ENCODE measurements at regions not wholly inside any gene's neighbourhood (a gene's known extent, or its start where the extent isn't known, plus 50 kb on each side); places are given as distances from the start of the nearest gene placed in this dataset.

DNA sequence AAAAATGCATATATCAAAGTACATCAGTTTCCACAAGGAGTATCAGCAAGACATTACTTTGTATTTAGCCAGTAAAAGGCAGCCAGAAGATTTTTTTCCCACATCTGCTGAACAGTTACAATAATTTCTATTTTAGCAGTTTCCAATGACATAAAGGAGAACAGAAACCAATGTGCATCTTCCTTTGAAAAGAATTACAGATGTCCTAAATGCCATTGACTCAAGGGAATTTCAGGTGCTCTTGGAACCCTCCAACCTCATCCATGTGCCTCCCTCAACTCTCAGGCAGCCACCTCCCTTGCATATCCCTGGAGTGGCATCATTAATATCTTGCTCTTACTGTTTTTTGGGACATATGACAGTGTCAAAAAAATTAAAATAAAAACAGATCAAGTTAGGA lies 62.2 kb upstream of the ST8SIA1 start:
- TF ChIP-seq POU2F2 (IDR thresholded peaks at IDR 0.05; ENCODE audit: low read depth, low read length) (no peak), SPI1 (IDR thresholded peaks at IDR 0.05; ENCODE audit: low read depth, low read length) (peak; percentile 63; the same call in 1 of the 2 replicates), PAX5 (IDR thresholded peaks at IDR 0.05; ENCODE audit: insufficient read depth, low read length, severe bottlenecking) (no peak)
- FAIRE-seq: no peak
- DNase-seq (ENCODE audit: insufficient read length, low spot score): no peak

DNA sequence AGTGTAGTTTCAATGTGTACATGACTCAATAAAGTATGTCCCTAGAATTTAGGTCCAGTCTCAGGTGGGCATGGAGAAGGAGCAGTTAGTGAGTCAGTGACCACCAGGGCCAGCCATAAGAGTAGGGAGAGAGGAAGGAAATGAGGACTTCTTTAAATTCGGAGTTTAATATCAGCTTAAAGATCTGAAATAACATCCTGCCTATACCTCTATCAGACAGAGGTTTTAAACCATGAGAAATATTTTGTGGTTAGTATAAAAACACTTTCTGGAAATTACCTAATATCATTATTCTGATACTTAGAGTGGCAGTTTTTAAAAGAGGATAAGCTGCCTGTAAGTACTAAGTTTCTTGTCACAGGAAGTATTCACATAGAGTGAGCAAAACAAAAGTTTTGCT lies 61.7 kb upstream of the ST8SIA1 start:
- DNase-seq (ENCODE audit: insufficient read length, low spot score): no peak
- TF ChIP-seq POU2F2 (IDR thresholded peaks at IDR 0.05; ENCODE audit: low read depth, low read length): no peak
- TF ChIP-seq POLR2AphosphoS5 (IDR thresholded peaks at IDR 0.05; ENCODE audit: low read depth, low read length): no peak
- no peak for TF ChIP-seq SPI1 (IDR thresholded peaks at IDR 0.05; ENCODE audit: low read depth, low read length)
- no peak for TF ChIP-seq PAX5 (IDR thresholded peaks at IDR 0.05; ENCODE audit: insufficient read depth, low read length, severe bottlenecking)
- no peak for TF ChIP-seq POLR2A (IDR thresholded peaks at IDR 0.05; ENCODE audit: low read depth, low read length)
- TF ChIP-seq TAF1 (IDR thresholded peaks at IDR 0.05; ENCODE audit: low read depth, low read length): no peak
- peak; percentile 26 for FAIRE-seq

- TF ChIP-seq SPI1 (IDR thresholded peaks at IDR 0.05; ENCODE audit: low read depth, low read length): no peak
- TF ChIP-seq POLR2AphosphoS5 (IDR thresholded peaks at IDR 0.05; ENCODE audit: low read depth, low read length): no peak
- TF ChIP-seq PAX5 (IDR thresholded peaks at IDR 0.05; ENCODE audit: insufficient read depth, low read length, severe bottlenecking): no peak
- no peak for TF ChIP-seq POLR2A (IDR thresholded peaks at IDR 0.05; ENCODE audit: low read depth, low read length)
- no peak for TF ChIP-seq TAF1 (IDR thresholded peaks at IDR 0.05; ENCODE audit: low read depth, low read length)
- TF ChIP-seq POU2F2 (IDR thresholded peaks at IDR 0.05; ENCODE audit: low read depth, low read length): no peak
- FAIRE-seq (no peak), DNase-seq (ENCODE audit: insufficient read length, low spot score) (no peak)
Observed at GRCh38 chr12:22395666-22396065, 61.2 kb upstream of the ST8SIA1 start.
